ENCODE measurements at regions not wholly inside any gene's neighbourhood (a gene's known extent, or its start where the extent isn't known, plus 50 kb on each side); places are given as distances from the start of the nearest gene placed in this dataset.

- ChIA-PET CTCF (no interaction called here), POLR2A (interaction anchor here (0.6 kb wide), 1 partner anchor 490 kb away, joined by 4 read pairs; no protein-coding TSS in a partner anchor)
- H3K4me1 ChIP-seq: no peaks in the 10 kb centered on the region
- DNase-seq (ENCODE audit: low read depth in 1 of 2, low spot score in 1 of 2): no peak
- no peak for FAIRE-seq
- TF ChIP-seq EP300 (IDR thresholded peaks at IDR 0.05): no peak
- no peak for TF ChIP-seq POLR2A (IDR thresholded peaks at IDR 0.05; ENCODE audit: low read length)
- no peak for TF ChIP-seq HMGXB4 (CRISPR knock-in tag; IDR thresholded peaks at IDR 0.05; ENCODE audit: borderline replicate concordance)
- no peak for TF ChIP-seq HOXA7 (CRISPR knock-in tag; IDR thresholded peaks at IDR 0.05)
- TF ChIP-seq GATA3 (IDR thresholded peaks at IDR 0.05; ENCODE audit: borderline replicate concordance): no peak
- TF ChIP-seq MAZ (IDR thresholded peaks at IDR 0.05; ENCODE audit: borderline replicate concordance, low read depth, low read length): no peak
- no peak overlapping the region for H3K4me3 ChIP-seq
- H3K4me2 ChIP-seq: no peak overlapping the region
- no peak overlapping the region for H3K27ac ChIP-seq
- H3K9me3 ChIP-seq: no peaks in the 10 kb centered on the region
- 10% methylated on average over 1 of the region's 1 CpG for WGBS (ENCODE audit: missing lambda C conversion rate)
- no peak for ATAC-seq
Observed at GRCh38 chr20:60167812-60168211, 209.6 kb downstream of the CDH26 start.

GRCh38 chr20:60168963-60169362, 210.7 kb downstream of the CDH26 start:
- TF ChIP-seq CTCF (IDR thresholded peaks at IDR 0.05) (no peak), MYC (IDR thresholded peaks at IDR 0.05; ENCODE audit: borderline replicate concordance, low read length) (no peak), CHD2 (IDR thresholded peaks at IDR 0.05; ENCODE audit: low read length, partially characterized antibody) (no peak), ATOH8 (CRISPR knock-in tag; IDR thresholded peaks at IDR 0.05; ENCODE audit: low read depth) (no peak), EP300 (IDR thresholded peaks at IDR 0.05) (no peak), KDM5A (IDR thresholded peaks at IDR 0.05) (no peak), CBX8 (IDR thresholded peaks at IDR 0.05) (no peak)
- ChIA-PET CTCF (no interaction called here), POLR2A (no interaction called here)
- Histone ChIP-seq H3K27ac (no peak overlapping the region), H3K4me3 (no peak overlapping the region), H3K4me1 (no peaks in the 10 kb centered on the region), H3K9me3 (no peaks in the 10 kb centered on the region), H3K4me2 (no peak overlapping the region)
- 25% methylated on average over 1 of the region's 1 CpG for WGBS (ENCODE audit: missing lambda C conversion rate)
- no peak for DNase-seq (ENCODE audit: low read depth in 1 of 2, low spot score in 1 of 2)
- no peak for ATAC-seq
- no peak for FAIRE-seq

GRCh38 chr20:60170116-60170515, 211.9 kb downstream of the CDH26 start:
- ChIA-PET CTCF (no interaction called here), POLR2A (no interaction called here)
- DNase-seq (ENCODE audit: low read depth in 1 of 2, low spot score in 1 of 2) (no peak), ATAC-seq (no peak), FAIRE-seq (no peak)
- TF ChIP-seq CHD2 (IDR thresholded peaks at IDR 0.05; ENCODE audit: low read length, partially characterized antibody) (no peak), CBX8 (IDR thresholded peaks at IDR 0.05) (no peak)
- 11% methylated on average over 3 of the region's 3 CpGs for WGBS (ENCODE audit: missing lambda C conversion rate)
- Histone ChIP-seq H3K4me3 (no peak overlapping the region), H3K4me1 (no peaks in the 10 kb centered on the region), H3K9me3 (0 out of 3 replicates have a peak, but pooled peaks cover 3% of the 10 kb centered on the region), H3K4me2 (no peak overlapping the region), H3K27ac (no peak overlapping the region)

GRCh38 chr20:60171313-60171712, 213.1 kb downstream of the CDH26 start:
- ChIA-PET POLR2A (no interaction called here), CTCF (interaction anchor here (1.5 kb wide), 1 partner anchor 39 kb away, joined by 4 read pairs; no protein-coding TSS in a partner anchor)
- Histone ChIP-seq H3K4me2 (no peak overlapping the region), H3K27ac (no peak overlapping the region), H3K9me3 (0 out of 3 replicates have a peak, but pooled peaks cover 3% of the 10 kb centered on the region), H3K4me1 (no peaks in the 10 kb centered on the region), H3K4me3 (no peak overlapping the region)
- ATAC-seq: no peak
- DNase-seq (ENCODE audit: low read depth in 1 of 2, low spot score in 1 of 2): no peak
- TF ChIP-seq HEYL (CRISPR knock-in tag; IDR thresholded peaks at IDR 0.05) (no peak), MAZ (IDR thresholded peaks at IDR 0.05; ENCODE audit: borderline replicate concordance, low read depth, low read length) (no peak), POLR2AphosphoS2 (conservative IDR thresholded peaks at IDR 0.05; ENCODE audit: low read length) (no peak), SREBF2 (IDR thresholded peaks at IDR 0.05) (no peak), KDM5A (IDR thresholded peaks at IDR 0.05) (no peak), CHD4 (IDR thresholded peaks at IDR 0.05; ENCODE audit: borderline replicate concordance) (no peak), HOXA7 (CRISPR knock-in tag; IDR thresholded peaks at IDR 0.05) (no peak), USF2 (IDR thresholded peaks at IDR 0.05) (no peak), BHLHE40 (IDR thresholded peaks at IDR 0.05; ENCODE audit: low read depth, low read length) (no peak), JUNB (IDR thresholded peaks at IDR 0.05) (no peak), ZNF302 (CRISPR knock-in tag; IDR thresholded peaks at IDR 0.05) (no peak), ZSCAN20 (CRISPR knock-in tag; IDR thresholded peaks at IDR 0.05) (no peak), CBX2 (IDR thresholded peaks at IDR 0.05; ENCODE audit: borderline replicate concordance, low read depth) (no peak)
- no peak for FAIRE-seq
